SH-SY5Y (cell line): ENCODE measurements at regions not wholly inside any gene's neighbourhood (a gene's known extent, or its start where the extent isn't known, plus 50 kb on each side); places are given as distances from the start of the nearest gene placed in this dataset.

Experiments used
- GATA2 ChIP-seq: IDR thresholded peaks from 2 replicates; pipeline ENCODE4 v1.6.1; 2011; ENCODE audit warnings: mild to moderate bottlenecking, low read depth, low read length
- GATA3 ChIP-seq: IDR thresholded peaks from 2 replicates; pipeline ENCODE4 v1.6.1; 2011; ENCODE audit warnings: low read depth, mild to moderate bottlenecking, low read length, moderate library complexity

DNA sequence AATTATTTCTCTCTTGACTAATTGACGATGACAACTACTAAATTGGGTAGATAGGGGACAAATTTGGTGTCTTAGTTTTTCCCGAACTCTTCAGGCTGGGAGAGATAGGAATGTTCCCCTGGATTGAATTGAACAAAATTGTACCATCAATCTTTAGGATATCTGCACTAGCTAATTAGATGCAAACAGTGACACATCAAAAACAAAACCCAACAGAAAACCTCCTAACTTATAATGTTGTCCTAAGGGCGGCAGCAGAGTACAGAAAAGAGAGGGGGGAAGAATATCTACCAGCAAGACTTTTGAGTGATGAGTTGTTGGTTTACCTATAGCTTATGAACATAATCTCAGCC, 342.9 kb downstream of the INSIG2 start:
- TF ChIP-seq GATA2 (no peak), GATA3 (no peak)
